Neural progenitor cell (in vitro differentiated cells): ENCODE measurements at regions not wholly inside any gene's neighbourhood (a gene's known extent, or its start where the extent isn't known, plus 50 kb on each side); places are given as distances from the start of the nearest gene placed in this dataset.

Experiments used
- DNase-seq: peaks from one replicate; pipeline ENCODE4 v3.0.0-alpha.2; 2016; ENCODE audit warnings: low spot score
- H2AFZ ChIP-seq: fragments of 200-600 bp; sonication (generic); replicated peaks from 2 replicates; pipeline ENCODE4 v1.6.1; 2016; ENCODE audit warnings: antibody characterized with exemption
- H3F3A ChIP-seq: fragments of 200-600 bp; sonication (generic); 2 replicates; pipeline ENCODE4 v1.6.1; 2016; ENCODE audit warnings: antibody characterized with exemption, low read depth
- H3K27ac ChIP-seq: fragments of 200-600 bp; sonication (generic); 2 replicates; pipeline ENCODE4 v1.5.1; 2016; ENCODE audit warnings: mild to moderate bottlenecking
- H3K27me3 ChIP-seq: fragments of 200-600 bp; sonication (generic); 2 replicates; pipeline ENCODE4 v1.6.1; 2016; ENCODE audit warnings: mild to moderate bottlenecking, moderate library complexity
- H3K36me3 ChIP-seq: fragments of 200-600 bp; sonication (generic); 2 replicates; pipeline ENCODE4 v1.5.1; 2016
- H3K4me1 ChIP-seq: fragments of 200-600 bp; sonication (generic); 2 replicates; pipeline ENCODE4 v1.6.1; 2016; ENCODE audit warnings: mixed run types
- H3K4me2 ChIP-seq: fragments of 200-600 bp; sonication (generic); 2 replicates; pipeline ENCODE4 v1.6.1; 2016
- H3K4me3 ChIP-seq: fragments of 200-600 bp; sonication (generic); 2 replicates; pipeline ENCODE4 v1.5.1; 2016
- H3K79me2 ChIP-seq: fragments of 200-600 bp; sonication (generic); 2 replicates; pipeline ENCODE4 v1.6.1; 2016; ENCODE audit warnings: low read depth
- H3K9ac ChIP-seq: fragments of 200-600 bp; sonication (generic); 2 replicates; pipeline ENCODE4 v1.6.1; 2016
- H3K9me3 ChIP-seq: fragments of 200-600 bp; sonication (generic); 2 replicates; pipeline ENCODE4 v1.5.1; 2016; ENCODE audit warnings: low read depth
- H4K20me1 ChIP-seq: fragments of 200-600 bp; sonication (generic); 2 replicates; pipeline ENCODE4 v1.6.1; 2016; ENCODE audit warnings: low read depth
- H3K27ac Mint-ChIP-seq: 3 replicates; pipeline ENCODE4 v1.8.0; 2021; ENCODE audit warnings: mixed read lengths
- H3K27me3 Mint-ChIP-seq: 2 replicates; pipeline ENCODE4 v1.8.0; 2022; ENCODE audit warnings: low read depth, mild to moderate bottlenecking, inconsistent platforms, moderate library complexity, mixed read lengths; ENCODE audit not compliant: insufficient read depth
- H3K36me3 Mint-ChIP-seq: 3 replicates; pipeline ENCODE4 v1.8.0; 2021; ENCODE audit warnings: mixed read lengths
- H3K4me1 Mint-ChIP-seq: 3 replicates; pipeline ENCODE4 v1.8.0; 2021; ENCODE audit warnings: mixed read lengths
- H3K4me3 Mint-ChIP-seq: 3 replicates; pipeline ENCODE4 v1.8.0; 2021; ENCODE audit warnings: mild to moderate bottlenecking, moderate library complexity, mixed read lengths
- H3K9me3 Mint-ChIP-seq: 3 replicates; pipeline ENCODE4 v1.8.0; 2020; ENCODE audit warnings: mixed read lengths
- CTCF ChIP-seq: fragments of 200-600 bp; sonication (generic); IDR thresholded peaks from 2 replicates; pipeline ENCODE4 v1.5.1; 2017; ENCODE audit warnings: antibody characterized with exemption, mild to moderate bottlenecking
- EZH2 ChIP-seq: fragments of 200-600 bp; sonication (generic); IDR thresholded peaks from 2 replicates; pipeline ENCODE4 v1.6.1; 2017; ENCODE audit warnings: antibody characterized with exemption, mild to moderate bottlenecking, moderate library complexity
- EZH2phosphoT487 ChIP-seq: fragments of 200-600 bp; sonication (generic); IDR thresholded peaks from 2 replicates; pipeline ENCODE4 v1.6.1; 2017; ENCODE audit warnings: antibody characterized with exemption

DNA sequence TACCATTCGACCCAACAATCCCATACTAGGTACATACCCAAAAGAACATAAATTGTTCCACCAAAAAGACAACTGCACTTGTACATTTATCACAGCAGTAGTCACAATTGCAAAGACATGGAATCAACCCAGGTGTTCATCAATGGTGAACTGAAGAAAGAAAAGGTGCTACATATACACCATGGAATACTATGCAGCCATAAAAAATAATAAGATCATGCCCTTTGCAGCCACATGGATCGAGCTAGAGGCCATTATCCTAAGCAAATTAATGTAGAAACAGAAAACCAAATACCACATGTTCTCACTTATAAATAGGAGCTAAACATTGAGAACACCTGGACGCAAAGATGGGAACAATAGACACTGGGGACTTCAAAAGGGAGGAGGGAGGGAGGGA lies 79.3 kb upstream of the NEBL start:
- no peaks in the 10 kb centered on the region for H3K9me3 ChIP-seq

DNA sequence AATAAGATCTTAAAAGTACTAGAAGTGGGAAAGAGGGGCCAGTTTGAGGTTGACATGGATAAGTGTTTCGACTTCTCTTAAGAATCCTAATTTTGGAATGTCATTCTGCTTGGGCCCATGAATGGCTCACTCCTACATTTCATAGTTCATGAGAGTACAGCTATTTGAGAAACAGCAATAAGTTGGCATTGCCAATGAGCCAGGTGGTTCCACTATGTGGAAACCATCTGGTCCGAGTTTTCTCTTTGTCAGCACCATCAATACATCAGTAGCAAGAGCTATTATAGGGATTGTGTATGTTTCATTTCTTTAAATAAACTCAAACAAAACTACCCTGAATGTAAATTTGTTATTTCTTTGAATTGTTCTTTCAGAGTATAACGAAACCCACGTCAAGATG lies 78.1 kb upstream of the NEBL start:
- H3K27me3 Mint-ChIP-seq = no peaks in the 10 kb centered on the region
- no peak overlapping the region for H3K27ac Mint-ChIP-seq
- H3K9me3 ChIP-seq = no peaks in the 10 kb centered on the region

More for the DNA sequence above, 79.3 kb upstream of the NEBL start:
- peaks cover 19% of the 10 kb centered on the region for H3K4me1 ChIP-seq
- no peak for DNase-seq
- H3K4me2 ChIP-seq = no peak overlapping the region
- peaks cover 5% of the 10 kb centered on the region for H4K20me1 ChIP-seq
- no peaks in the 10 kb centered on the region for H3K27me3 Mint-ChIP-seq
- no peak overlapping the region for H2AFZ ChIP-seq
- H3K27me3 ChIP-seq = no peaks in the 10 kb centered on the region
- H3K36me3 Mint-ChIP-seq = no peaks in the 10 kb centered on the region
- no peak overlapping the region for H3K4me3 Mint-ChIP-seq
- no peaks in the 10 kb centered on the region for H3K36me3 ChIP-seq
- H3K4me3 ChIP-seq = no peak overlapping the region
- H3F3A ChIP-seq = peaks cover 25% of the 10 kb centered on the region
- H3K27ac ChIP-seq = no peak overlapping the region
- H3K9ac ChIP-seq = no peak overlapping the region
- peaks cover 28% of the 10 kb centered on the region for H3K79me2 ChIP-seq
- H3K27ac Mint-ChIP-seq = no peak overlapping the region
- peaks cover 25% of the 10 kb centered on the region for H3K4me1 Mint-ChIP-seq
- H3K9me3 Mint-ChIP-seq = no peaks in the 10 kb centered on the region
- TF ChIP-seq EZH2phosphoT487 (no peak), EZH2 (no peak), CTCF (no peak)

GRCh38 chr10:20972925-20973324 lies 75.8 kb upstream of the NEBL start:
- DNase-seq = no peak
- Histone ChIP-seq H3F3A (peaks cover 17% of the 10 kb centered on the region), H3K79me2 (peaks cover 23% of the 10 kb centered on the region), H2AFZ (no peak overlapping the region), H3K9me3 (no peaks in the 10 kb centered on the region), H3K27ac (no peak overlapping the region), H4K20me1 (peaks cover 5% of the 10 kb centered on the region), H3K4me3 (no peak overlapping the region), H3K4me1 (peaks cover 13% of the 10 kb centered on the region), H3K36me3 (no peaks in the 10 kb centered on the region), H3K4me2 (no peak overlapping the region), H3K27me3 (no peaks in the 10 kb centered on the region), H3K9ac (no peak overlapping the region)
- H3K36me3 Mint-ChIP-seq = no peaks in the 10 kb centered on the region
- no peak overlapping the region for H3K4me3 Mint-ChIP-seq
- no peak overlapping the region for H3K27ac Mint-ChIP-seq
- peaks cover 2% of the 10 kb centered on the region for H3K27me3 Mint-ChIP-seq
- peaks cover 16% of the 10 kb centered on the region for H3K4me1 Mint-ChIP-seq
- H3K9me3 Mint-ChIP-seq = no peaks in the 10 kb centered on the region
- no peak for TF ChIP-seq EZH2phosphoT487
- TF ChIP-seq CTCF = no peak
- no peak for TF ChIP-seq EZH2

More for the DNA sequence above, 78.1 kb upstream of the NEBL start:
- DNase-seq = no peak
- Mint-ChIP-seq H3K9me3 (no peaks in the 10 kb centered on the region), H3K4me3 (no peak overlapping the region), H3K36me3 (no peaks in the 10 kb centered on the region), H3K4me1 (peaks cover 20% of the 10 kb centered on the region)
- Histone ChIP-seq H3F3A (peaks cover 25% of the 10 kb centered on the region), H3K4me1 (peaks cover 19% of the 10 kb centered on the region), H2AFZ (no peak overlapping the region), H3K36me3 (no peaks in the 10 kb centered on the region), H3K79me2 (peaks cover 28% of the 10 kb centered on the region), H3K4me3 (no peak overlapping the region), H3K9ac (no peak overlapping the region), H4K20me1 (peaks cover 5% of the 10 kb centered on the region), H3K27me3 (no peaks in the 10 kb centered on the region), H3K4me2 (no peak overlapping the region), H3K27ac (no peak overlapping the region)
- TF ChIP-seq EZH2 = no peak
- TF ChIP-seq EZH2phosphoT487 = no peak
- no peak for TF ChIP-seq CTCF
